ENCODE measurements at regions not wholly inside any gene's neighbourhood (a gene's known extent, or its start where the extent isn't known, plus 50 kb on each side); places are given as distances from the start of the nearest gene placed in this dataset.

GRCh38 chr1:221839782-221840395, 98.0 kb upstream of the DUSP10 start:
- no peaks in the 10 kb centered on the region for H3K36me3 ChIP-seq (ENCODE audit: control insufficient read depth, low read length)
- TF ChIP-seq CTCF (IDR thresholded peaks at IDR 0.05; ENCODE audit: low read depth, low read length, poor library complexity, severe bottlenecking), result no peak
- no peaks in the 10 kb centered on the region for H3K9me2 ChIP-seq (replicated peaks; ENCODE audit: control insufficient read depth, low read length)
- no peaks in the 10 kb centered on the region for H3K27me3 ChIP-seq (ENCODE audit: control insufficient read depth, low read length)
- H3K4me1 ChIP-seq (ENCODE audit: control insufficient read depth, low read length), result peaks cover 3% of the 10 kb centered on the region; the same call in 1 of the 2 replicates
- no peak overlapping the region for H3K27ac ChIP-seq (ENCODE audit: low read depth, low read length)
- H4K20me1 ChIP-seq (ENCODE audit: control insufficient read depth, insufficient read depth, low read depth, low read length), result no peaks in the 10 kb centered on the region
- H3K9me3 ChIP-seq (ENCODE audit: control insufficient read depth, insufficient read depth, low read length), result no peaks in the 10 kb centered on the region
- no peak overlapping the region for H3K4me3 ChIP-seq (ENCODE audit: low read length)
- no peaks in the 10 kb centered on the region for H3F3A ChIP-seq (ENCODE audit: control insufficient read depth, insufficient read depth)
- no peaks in the 10 kb centered on the region for H3K79me2 ChIP-seq (ENCODE audit: control insufficient read depth, low read length)
- H3K4me2 ChIP-seq (ENCODE audit: low read length), result no peak overlapping the region

- no peaks in the 10 kb centered on the region for H3K9me2 ChIP-seq (replicated peaks; ENCODE audit: control insufficient read depth, low read length)
- H3K79me2 ChIP-seq (ENCODE audit: control insufficient read depth, low read length), result no peaks in the 10 kb centered on the region
- no peaks in the 10 kb centered on the region for H3K27me3 ChIP-seq (ENCODE audit: control insufficient read depth, low read length)
- TF ChIP-seq EZH2phosphoT487 (IDR thresholded peaks at IDR 0.05; ENCODE audit: borderline replicate concordance, low read length), result no peak
- TF ChIP-seq CTCF (IDR thresholded peaks at IDR 0.05; ENCODE audit: low read depth, low read length, poor library complexity, severe bottlenecking), result no peak
- no peaks in the 10 kb centered on the region for H4K20me1 ChIP-seq (ENCODE audit: control insufficient read depth, insufficient read depth, low read depth, low read length)
- no peak overlapping the region for H3K4me2 ChIP-seq (ENCODE audit: low read length)
- H3K9me3 ChIP-seq (ENCODE audit: control insufficient read depth, insufficient read depth, low read length), result no peaks in the 10 kb centered on the region
- no peaks in the 10 kb centered on the region for H3F3A ChIP-seq (ENCODE audit: control insufficient read depth, insufficient read depth)
- no peaks in the 10 kb centered on the region for H3K36me3 ChIP-seq (ENCODE audit: control insufficient read depth, low read length)
- peaks cover 3% of the 10 kb centered on the region; the same call in 1 of the 2 replicates for H3K4me1 ChIP-seq (ENCODE audit: control insufficient read depth, low read length)
- no peak overlapping the region for H3K4me3 ChIP-seq (ENCODE audit: low read length)
- H3K27ac ChIP-seq (ENCODE audit: low read depth, low read length), result no peak overlapping the region
Measured at GRCh38 chr1:221839321-221839720, 97.4 kb upstream of the DUSP10 start.

- Histone ChIP-seq H3K4me3 (ENCODE audit: low read length) (no peak overlapping the region), H3K27ac (ENCODE audit: low read depth, low read length) (no peak overlapping the region), H3K9me2 (replicated peaks; ENCODE audit: control insufficient read depth, low read length) (no peaks in the 10 kb centered on the region), H3K4me1 (ENCODE audit: control insufficient read depth, low read length) (peaks cover 3% of the 10 kb centered on the region; the same call in 1 of the 2 replicates), H4K20me1 (ENCODE audit: control insufficient read depth, insufficient read depth, low read depth, low read length) (no peaks in the 10 kb centered on the region), H3F3A (ENCODE audit: control insufficient read depth, insufficient read depth) (no peaks in the 10 kb centered on the region), H3K79me2 (ENCODE audit: control insufficient read depth, low read length) (no peaks in the 10 kb centered on the region), H3K9me3 (ENCODE audit: control insufficient read depth, insufficient read depth, low read length) (no peaks in the 10 kb centered on the region), H3K4me2 (ENCODE audit: low read length) (peak overlapping the region; percentile 37; the same call in 1 of the 2 replicates), H3K27me3 (ENCODE audit: control insufficient read depth, low read length) (no peaks in the 10 kb centered on the region), H3K36me3 (ENCODE audit: control insufficient read depth, low read length) (no peaks in the 10 kb centered on the region)
- TF ChIP-seq CTCF (IDR thresholded peaks at IDR 0.05; ENCODE audit: low read depth, low read length, poor library complexity, severe bottlenecking), result no peak
- TF ChIP-seq EZH2phosphoT487 (IDR thresholded peaks at IDR 0.05; ENCODE audit: borderline replicate concordance, low read length), result no peak
Measured at GRCh38 chr1:221837896-221838295, 96.0 kb upstream of the DUSP10 start.
